HG03457 (cell line): ENCODE measurements at regions not wholly inside any gene's neighbourhood (a gene's known extent, or its start where the extent isn't known, plus 50 kb on each side); places are given as distances from the start of the nearest gene placed in this dataset.
"Not testable (repeated sequence)": the region's sequence is repeated elsewhere in the genome, so short reads cannot be mapped to it uniquely, and the experiment has no call there.

ENCODE experiments used
- ATAC-seq: cut with Tn5 transposase; IDR thresholded peaks from one replicate; pipeline ENCODE4 v1.9.1; 2021; ENCODE audit warnings: moderate number of reproducible peaks; ENCODE audit not compliant: unreplicated experiment

GRCh38 chr6:148021699-148022098 lies 320.9 kb upstream of the SASH1 start:
- no peak for ATAC-seq

- not testable (repeated sequence) for ATAC-seq
These were observed 320.4 kb upstream of the SASH1 start for GRCh38 chr6:148022279-148022678.

- no peak for ATAC-seq
These were observed 315.4 kb upstream of the SASH1 start for GRCh38 chr6:148027201-148027600.

- ATAC-seq = no peak
These were observed 306.7 kb upstream of the SASH1 start for GRCh38 chr6:148035806-148036390.

- ATAC-seq = no peak
These were observed 305.1 kb upstream of the SASH1 start for GRCh38 chr6:148037496-148037895.

GRCh38 chr6:148041546-148041945 lies 301.1 kb upstream of the SASH1 start:
- ATAC-seq = no peak

GRCh38 chr6:148042536-148042935 lies 300.1 kb upstream of the SASH1 start:
- ATAC-seq = no peak

- no peak for ATAC-seq
These were observed 298.3 kb upstream of the SASH1 start for GRCh38 chr6:148044261-148044751.

- ATAC-seq = no peak
These were observed 297.7 kb upstream of the SASH1 start for GRCh38 chr6:148044921-148045320.

GRCh38 chr6:148053209-148053608 lies 289.4 kb upstream of the SASH1 start:
- no peak for ATAC-seq

GRCh38 chr6:148053796-148054195 lies 288.8 kb upstream of the SASH1 start:
- ATAC-seq = no peak

- ATAC-seq = no peak
These were observed 288.4 kb upstream of the SASH1 start for GRCh38 chr6:148054219-148054618.

- no peak for ATAC-seq
These were observed 287.2 kb upstream of the SASH1 start for GRCh38 chr6:148055419-148055818.

- ATAC-seq = no peak
These were observed 282.8 kb upstream of the SASH1 start for GRCh38 chr6:148059869-148060268.

- no peak for ATAC-seq
These were observed 278.1 kb upstream of the SASH1 start for GRCh38 chr6:148064406-148065134.

- ATAC-seq = no peak
These were observed 274.1 kb upstream of the SASH1 start for GRCh38 chr6:148068437-148069061.

GRCh38 chr6:148069256-148069655 lies 273.4 kb upstream of the SASH1 start:
- no peak for ATAC-seq

GRCh38 chr6:148074291-148074690 lies 268.3 kb upstream of the SASH1 start:
- ATAC-seq = no peak

GRCh38 chr6:148074738-148075137 lies 267.9 kb upstream of the SASH1 start:
- no peak for ATAC-seq

- ATAC-seq = no peak
These were observed 267.3 kb upstream of the SASH1 start for GRCh38 chr6:148075352-148075751.

GRCh38 chr6:148076051-148076450 lies 266.6 kb upstream of the SASH1 start:
- no peak for ATAC-seq

GRCh38 chr6:148080315-148080714 lies 262.3 kb upstream of the SASH1 start:
- no peak for ATAC-seq
